ENCODE measurements at regions not wholly inside any gene's neighbourhood (a gene's known extent, or its start where the extent isn't known, plus 50 kb on each side); places are given as distances from the start of the nearest gene placed in this dataset.

DNA sequence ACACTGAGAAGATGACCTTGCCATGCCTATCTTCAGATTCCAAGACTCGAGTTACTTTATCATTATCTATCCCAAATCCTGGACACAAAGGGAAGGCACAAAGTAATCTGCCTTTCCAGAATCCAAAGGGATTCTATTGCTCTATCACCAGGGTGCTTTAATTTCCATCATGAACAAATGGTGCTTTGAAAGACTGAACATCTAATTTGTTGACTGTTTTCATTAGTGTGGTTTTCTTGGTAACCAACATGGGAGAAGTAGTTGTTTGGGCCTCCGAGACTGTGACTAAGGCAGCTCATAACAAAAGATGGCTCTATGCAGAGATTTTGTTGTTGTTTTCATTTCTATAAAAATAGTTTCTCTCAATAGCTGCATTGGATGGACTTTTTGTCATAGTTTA is 441.0 kb upstream of the SOX9 start:
- DNase-seq: no peak

- DNase-seq: no peak
Measured at GRCh38 chr17:71681427-71682173, 439.2 kb upstream of the SOX9 start.

- DNase-seq: no peak
Measured at GRCh38 chr17:71682174-71682494, 438.7 kb upstream of the SOX9 start.

DNA sequence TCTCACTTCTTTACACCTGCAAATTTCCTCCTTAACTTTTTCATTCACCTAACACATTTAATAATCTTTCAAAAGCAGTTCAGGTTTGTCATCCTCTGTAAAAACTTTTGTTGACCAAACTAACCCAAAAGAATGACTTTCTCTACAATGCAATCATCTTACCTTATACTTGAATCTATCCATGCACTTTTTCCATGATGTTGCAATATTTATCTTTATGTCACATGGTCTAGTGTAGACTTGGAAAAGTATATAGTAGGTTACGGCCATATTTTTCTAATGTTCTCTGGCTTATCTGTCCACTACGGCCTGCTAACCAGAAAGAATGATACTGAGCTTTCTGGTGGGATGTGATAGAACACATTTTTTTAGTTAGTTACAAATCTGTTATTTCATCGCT is 431.0 kb upstream of the SOX9 start:
- DNase-seq: no peak

GRCh38 chr17:71699907-71700306 is 420.9 kb upstream of the SOX9 start:
- DNase-seq: no peak

DNA sequence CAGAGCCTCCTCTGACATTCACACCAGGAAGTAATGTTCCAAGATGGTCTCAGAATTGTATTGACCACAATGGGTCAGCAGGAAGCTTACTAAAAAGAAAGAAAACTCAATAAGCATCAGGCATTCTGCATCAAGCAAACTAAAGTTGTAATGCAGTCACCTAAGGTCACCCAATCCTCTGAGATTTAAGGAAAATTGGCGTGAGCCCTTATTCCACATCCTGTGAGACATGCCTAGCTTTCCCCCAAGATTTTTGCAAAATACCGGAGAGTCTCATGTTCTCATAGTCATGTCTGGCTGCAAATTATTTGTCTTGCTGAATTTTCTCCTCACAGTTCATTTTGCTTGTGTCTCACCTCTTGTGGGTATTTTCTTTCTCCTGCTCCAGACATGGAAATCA is 417.1 kb upstream of the SOX9 start:
- no peak for DNase-seq

DNA sequence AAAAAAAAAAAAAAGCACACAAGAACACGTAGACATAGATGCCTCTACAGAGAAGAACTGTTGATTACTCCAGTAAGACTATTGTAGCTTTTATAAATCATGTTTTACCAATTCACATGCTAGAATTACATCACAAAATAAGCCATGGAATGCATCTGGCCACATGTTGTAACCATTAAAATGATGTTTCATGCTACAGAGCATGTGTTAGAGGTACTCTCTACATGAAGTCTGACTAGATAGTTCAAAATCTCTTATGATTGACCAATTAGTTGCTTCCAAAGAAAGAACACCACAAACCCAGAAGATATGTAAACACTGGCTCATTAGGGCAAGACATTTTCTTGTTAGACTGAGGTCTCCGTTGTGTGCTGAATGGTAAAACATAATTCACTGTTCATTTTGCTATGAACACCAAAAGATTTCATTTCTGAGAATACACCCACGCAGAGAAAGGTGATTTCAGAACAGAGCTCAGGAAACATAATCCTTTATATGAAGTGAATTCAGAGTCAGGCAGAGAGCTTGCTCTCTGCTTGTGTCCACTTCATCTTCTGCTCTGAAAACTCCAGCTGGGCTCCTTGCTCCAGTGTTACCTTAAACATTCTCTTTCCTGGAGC is 411.4 kb upstream of the SOX9 start:
- DNase-seq: no peak

GRCh38 chr17:71709946-71710345 is 410.9 kb upstream of the SOX9 start:
- DNase-seq: no peak

GRCh38 chr17:71710816-71711215 is 410.0 kb upstream of the SOX9 start:
- no peak for DNase-seq

DNA sequence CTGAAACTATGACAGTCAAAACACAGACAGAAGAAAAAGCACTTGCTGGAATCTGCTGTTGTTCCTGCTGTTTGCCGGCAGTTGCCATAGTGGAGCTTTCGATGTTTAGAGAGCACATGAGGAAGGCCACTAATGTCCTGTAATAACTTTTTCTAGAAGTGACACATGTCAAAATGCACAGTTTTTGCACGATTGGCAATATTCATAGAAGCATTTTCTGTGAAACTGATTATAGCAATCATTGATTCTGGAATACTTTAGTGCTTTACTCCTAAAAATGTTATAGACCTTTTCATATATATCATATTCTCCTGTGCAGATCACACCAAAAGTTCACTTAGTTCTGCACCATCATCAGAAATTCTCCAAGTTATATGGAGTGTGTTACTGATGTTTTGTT is 407.0 kb upstream of the SOX9 start:
- DNase-seq: no peak

- DNase-seq: no peak
Measured at GRCh38 chr17:71724339-71724738, 396.5 kb upstream of the SOX9 start.

GRCh38 chr17:71725811-71726210 is 395.0 kb upstream of the SOX9 start:
- DNase-seq: no peak

DNA sequence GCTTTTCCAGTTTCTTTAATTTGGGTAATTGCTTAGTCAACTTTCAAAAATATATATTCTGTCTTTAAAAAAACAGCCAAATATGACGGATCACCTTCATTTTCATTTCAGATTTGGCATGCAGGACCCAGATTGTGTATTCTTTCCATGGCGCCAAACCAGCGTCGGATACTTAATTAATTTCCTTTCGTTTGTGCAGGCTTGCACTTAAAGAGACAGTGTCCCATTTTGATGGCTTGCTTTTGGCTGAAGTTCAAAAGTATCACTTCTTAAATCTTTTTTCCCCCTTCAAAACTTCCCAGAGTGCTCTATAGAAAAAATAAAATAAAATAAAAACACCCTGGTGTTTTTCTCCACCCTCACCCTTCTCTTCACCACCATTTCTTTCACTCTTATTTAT is 394.5 kb upstream of the SOX9 start:
- DNase-seq: no peak

DNA sequence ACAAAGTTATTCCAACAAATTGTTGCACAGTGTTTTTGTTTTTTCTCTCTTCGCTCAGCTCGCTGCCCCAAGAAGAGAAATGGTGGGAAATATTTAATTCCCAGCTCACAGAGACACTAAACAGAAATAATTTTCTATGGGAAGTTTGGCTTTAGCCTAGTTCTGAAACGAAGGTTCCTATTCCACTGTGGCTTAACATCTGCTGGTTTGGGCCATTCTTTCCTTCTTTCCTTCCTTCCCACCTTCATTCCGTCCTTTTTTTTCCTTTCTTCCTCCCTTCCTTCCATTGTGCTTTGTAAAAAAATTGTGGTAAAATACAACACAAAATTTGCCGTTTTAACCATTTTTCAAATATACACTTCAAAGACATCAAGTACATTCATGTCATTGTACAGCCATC is 393.5 kb upstream of the SOX9 start:
- DNase-seq: no peak

DNA sequence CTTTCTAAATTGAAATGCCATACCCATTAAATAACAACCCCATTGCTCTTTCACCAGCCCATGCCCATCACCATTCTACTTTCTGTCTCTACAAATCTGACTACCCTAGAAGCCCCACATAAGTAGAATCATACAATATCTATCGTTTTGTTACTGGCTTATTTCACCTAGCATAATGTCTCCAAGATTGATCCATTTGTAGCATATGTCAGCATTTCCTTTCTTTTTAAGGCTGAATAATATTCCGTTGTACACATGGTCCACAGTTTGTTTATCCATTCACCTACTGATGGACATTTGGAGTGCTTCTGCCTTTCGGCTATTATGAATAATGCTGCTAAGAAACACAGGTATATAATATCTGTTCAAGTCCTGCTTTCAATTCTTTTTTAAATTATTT is 393.1 kb upstream of the SOX9 start:
- DNase-seq: no peak

DNA sequence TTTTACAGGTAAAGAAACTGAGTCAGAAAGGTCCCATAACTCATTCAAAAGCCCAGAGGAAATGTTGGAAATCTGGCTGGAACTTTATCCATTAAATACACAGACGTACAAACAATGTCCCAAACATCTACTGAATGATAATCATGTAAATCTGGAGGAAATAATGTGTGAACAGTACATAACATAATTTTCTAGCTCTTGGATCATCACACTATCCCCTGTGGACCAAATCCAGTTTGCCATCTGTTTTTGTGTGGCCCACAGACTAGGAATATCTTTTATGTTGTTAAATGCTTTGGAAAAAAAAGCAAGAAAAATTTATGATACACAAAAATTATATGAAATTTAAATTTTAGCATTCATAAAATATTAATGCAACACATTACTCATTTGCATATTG is 389.9 kb upstream of the SOX9 start:
- DNase-seq: no peak

DNA sequence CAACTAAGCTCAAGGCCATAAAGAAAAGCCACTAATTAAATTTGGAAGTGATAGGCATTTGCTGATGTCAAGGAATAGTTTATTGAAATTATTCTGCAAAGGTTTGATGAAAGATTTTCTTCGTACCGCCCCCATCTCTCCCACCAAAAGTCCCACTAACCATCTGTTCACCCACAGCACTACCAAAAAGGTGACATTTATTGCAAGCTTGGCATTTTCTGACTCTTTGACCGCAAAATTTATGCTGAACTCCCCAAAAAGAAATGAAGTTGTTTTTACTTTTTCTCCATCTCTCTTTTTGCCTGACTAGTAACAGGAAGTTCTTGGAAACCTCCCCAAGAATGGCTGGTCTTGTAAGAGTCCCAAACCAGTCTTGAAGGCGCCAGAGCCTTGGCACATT is 384.9 kb upstream of the SOX9 start:
- DNase-seq: no peak

GRCh38 chr17:71740866-71741265 is 380.0 kb upstream of the SOX9 start:
- DNase-seq: peak in 1 of 2 donors; percentile 39

DNA sequence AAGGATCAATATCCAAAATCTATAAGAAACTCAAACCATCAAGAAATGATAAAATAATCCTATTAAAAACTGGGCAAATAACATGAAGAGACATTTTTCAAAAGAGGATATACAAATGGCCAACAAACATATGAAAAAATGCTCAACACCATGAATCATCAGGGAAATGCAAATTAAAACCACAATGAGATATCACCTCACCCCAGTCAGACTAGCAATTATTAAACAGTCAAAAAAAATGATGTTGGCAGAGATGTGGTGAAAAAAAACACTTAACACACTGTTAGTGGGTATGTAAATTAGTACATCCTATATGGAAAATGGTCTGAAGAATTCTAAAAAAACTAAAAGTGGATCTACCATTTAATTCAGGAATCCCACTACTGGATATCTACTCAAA is 379.0 kb upstream of the SOX9 start:
- no peak for DNase-seq

GRCh38 chr17:71748872-71749271 is 371.9 kb upstream of the SOX9 start:
- DNase-seq: no peak

DNA sequence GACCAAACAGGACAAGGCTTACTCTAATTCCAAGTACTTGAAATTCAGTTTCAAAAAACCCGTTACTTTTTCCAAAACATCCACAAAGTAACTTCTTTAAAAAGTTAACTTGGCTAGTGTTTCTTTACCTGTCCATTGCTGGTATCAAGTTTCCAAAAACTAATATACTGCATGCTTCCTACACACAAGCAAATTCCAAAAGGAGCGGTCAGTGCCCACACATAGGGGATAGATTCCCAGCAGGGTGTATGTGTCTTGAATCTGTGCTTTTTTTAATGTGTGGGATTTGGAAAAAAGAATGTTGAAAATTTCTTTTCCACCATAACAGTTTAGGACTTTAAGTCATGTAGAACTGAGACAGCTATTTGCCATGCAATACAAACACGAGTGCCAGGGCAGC is 367.8 kb upstream of the SOX9 start:
- no peak for DNase-seq

- no peak for DNase-seq
Measured at GRCh38 chr17:71757156-71757555, 363.7 kb upstream of the SOX9 start.

DNA sequence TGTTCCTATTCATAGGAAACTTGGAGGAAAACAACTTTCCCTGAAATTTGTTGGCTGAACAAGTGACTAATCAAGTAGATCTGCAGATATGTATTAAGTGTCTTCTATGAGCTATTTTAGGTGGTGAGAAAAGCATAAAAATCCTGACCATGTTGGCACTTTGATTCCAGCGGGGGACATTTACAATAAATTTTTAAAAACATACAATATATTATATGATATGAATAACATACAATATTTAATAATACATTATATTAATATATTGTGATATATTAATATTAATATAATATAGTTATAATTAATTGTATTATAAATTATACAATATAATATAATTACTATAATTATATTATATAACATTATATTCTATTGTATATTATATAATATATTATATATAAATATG is 362.9 kb upstream of the SOX9 start:
- no peak for DNase-seq

DNA sequence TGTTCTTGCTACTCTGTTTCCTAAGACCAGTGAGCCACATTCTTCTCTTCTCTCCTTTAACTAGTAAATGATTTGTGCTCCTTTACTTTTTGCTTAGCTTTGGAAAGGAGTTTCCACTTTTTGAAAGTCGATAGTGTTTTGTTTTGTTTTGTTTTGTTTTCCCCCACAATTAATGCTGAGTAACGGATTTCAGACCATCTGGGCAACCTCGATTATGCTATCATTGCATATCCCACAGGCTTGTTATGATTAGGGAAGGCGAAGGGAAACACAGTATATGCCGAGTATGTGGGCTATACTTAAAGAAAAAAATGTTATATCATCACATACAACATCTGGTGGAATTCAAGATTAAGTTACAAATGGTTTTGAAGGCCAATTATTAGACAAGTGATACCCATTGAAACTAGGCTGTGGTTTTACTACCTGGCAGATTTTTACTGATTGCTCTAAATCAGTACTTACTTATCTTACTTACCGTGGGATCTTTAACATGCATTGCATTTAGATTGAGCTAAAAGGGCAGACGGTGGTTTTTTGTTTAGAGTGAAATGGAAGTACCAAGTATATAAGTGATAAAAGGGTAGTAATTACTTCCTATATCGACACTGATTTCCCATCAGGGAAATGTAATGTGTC is 361.3 kb upstream of the SOX9 start:
- no peak for DNase-seq

Data from hippocampal formation (tissue), 2 donors.